Peyer's patch (tissue), 4 donors: ENCODE measurements at regions not wholly inside any gene's neighbourhood (a gene's known extent, or its start where the extent isn't known, plus 50 kb on each side); places are given as distances from the start of the nearest gene placed in this dataset.

Experiments
- DNase-seq, 3 donors: peaks; one replicate each; pipeline ENCODE4 v3.0.0-alpha.2; 2017 to 2019
- H3K27ac ChIP-seq, 4 donors: fragments of 200-600 bp; sonication (generic); one replicate each; pipeline ENCODE4 v1.5.1; 2016 to 2019
- H3K27me3 ChIP-seq, 2 donors: fragments of 200-600 bp; sonication (generic); one replicate each; pipeline ENCODE4 v1.5.1; 2019
- H3K36me3 ChIP-seq, 3 donors: fragments of 200-600 bp; sonication (generic); one replicate each; pipeline ENCODE4 v1.5.1; 2016 to 2019
- H3K4me1 ChIP-seq, 4 donors: fragments of 200-600 bp; sonication (generic); one replicate each; pipeline ENCODE4 v1.5.1; 2016 to 2019
- H3K4me3 ChIP-seq, 4 donors: fragments of 200-600 bp; sonication (generic); 1 replicate in 3 of 4; 2 replicates in 1 of 4; pipeline ENCODE4 v1.5.1; 2016 to 2019; ENCODE audit warnings: mild to moderate bottlenecking in 1 of 4
- H3K9me3 ChIP-seq, 4 donors: fragments of 200-600 bp; sonication (generic); one replicate each; pipeline ENCODE4 v1.5.1; 2016 to 2019; ENCODE audit warnings: mild to moderate bottlenecking in 1 of 4
- POLR2A ChIP-seq, 2 donors: fragments of 450-650 bp; IDR thresholded peaks; one replicate each; pipeline ENCODE4 v1.5.1; 2017; ENCODE audit warnings: antibody characterized with exemption in 2 of 2, mild to moderate bottlenecking in 2 of 2, moderate library complexity in 2 of 2
- TF ChIP-seq, protein P1 (sequence below), 6 experiments: fragments of 450-650 bp in 4 of 6; fragments of 200-600 bp in 2 of 6; sonication (generic) in 1 of 6; IDR thresholded peaks; one replicate each; pipeline ENCODE4 v1.5.1; 2017 to 2019; ENCODE audit warnings: antibody characterized with exemption in 6 of 6, mild to moderate bottlenecking in 3 of 6, moderate library complexity in 1 of 6

DNA sequence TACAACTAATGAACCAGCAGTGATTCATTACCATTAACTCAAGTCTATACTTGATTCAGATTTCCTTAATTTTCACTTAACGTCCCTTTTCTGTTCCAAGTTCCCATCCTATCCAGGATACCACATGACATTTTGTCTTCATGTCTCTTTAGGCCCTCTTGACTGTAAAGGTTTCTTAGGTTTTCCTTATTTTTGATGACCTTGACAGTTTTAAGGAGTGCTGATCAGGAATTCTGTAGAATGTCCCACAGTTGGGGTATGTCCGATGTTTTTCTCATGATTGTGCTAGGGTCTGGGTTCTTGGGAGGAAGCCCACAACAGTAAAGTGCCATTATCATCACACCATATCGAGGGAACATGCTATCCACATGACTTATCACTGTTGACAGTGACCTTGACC, 162.7 kb downstream of the PTPN20 start:
- Histone ChIP-seq H3K4me1 (no peaks in the 10 kb centered on the region), H3K36me3 (no peaks in the 10 kb centered on the region), H3K27ac (no peak overlapping the region), H3K27me3 (no peaks in the 10 kb centered on the region), H3K4me3 (no peak overlapping the region), H3K9me3 (no peaks in the 10 kb centered on the region)
- DNase-seq: no peak
- TF ChIP-seq, protein P1, sequence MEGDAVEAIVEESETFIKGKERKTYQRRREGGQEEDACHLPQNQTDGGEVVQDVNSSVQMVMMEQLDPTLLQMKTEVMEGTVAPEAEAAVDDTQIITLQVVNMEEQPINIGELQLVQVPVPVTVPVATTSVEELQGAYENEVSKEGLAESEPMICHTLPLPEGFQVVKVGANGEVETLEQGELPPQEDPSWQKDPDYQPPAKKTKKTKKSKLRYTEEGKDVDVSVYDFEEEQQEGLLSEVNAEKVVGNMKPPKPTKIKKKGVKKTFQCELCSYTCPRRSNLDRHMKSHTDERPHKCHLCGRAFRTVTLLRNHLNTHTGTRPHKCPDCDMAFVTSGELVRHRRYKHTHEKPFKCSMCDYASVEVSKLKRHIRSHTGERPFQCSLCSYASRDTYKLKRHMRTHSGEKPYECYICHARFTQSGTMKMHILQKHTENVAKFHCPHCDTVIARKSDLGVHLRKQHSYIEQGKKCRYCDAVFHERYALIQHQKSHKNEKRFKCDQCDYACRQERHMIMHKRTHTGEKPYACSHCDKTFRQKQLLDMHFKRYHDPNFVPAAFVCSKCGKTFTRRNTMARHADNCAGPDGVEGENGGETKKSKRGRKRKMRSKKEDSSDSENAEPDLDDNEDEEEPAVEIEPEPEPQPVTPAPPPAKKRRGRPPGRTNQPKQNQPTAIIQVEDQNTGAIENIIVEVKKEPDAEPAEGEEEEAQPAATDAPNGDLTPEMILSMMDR (IDR thresholded peaks at IDR 0.05): no peak
- TF ChIP-seq POLR2A (IDR thresholded peaks at IDR 0.05): no peak

DNA sequence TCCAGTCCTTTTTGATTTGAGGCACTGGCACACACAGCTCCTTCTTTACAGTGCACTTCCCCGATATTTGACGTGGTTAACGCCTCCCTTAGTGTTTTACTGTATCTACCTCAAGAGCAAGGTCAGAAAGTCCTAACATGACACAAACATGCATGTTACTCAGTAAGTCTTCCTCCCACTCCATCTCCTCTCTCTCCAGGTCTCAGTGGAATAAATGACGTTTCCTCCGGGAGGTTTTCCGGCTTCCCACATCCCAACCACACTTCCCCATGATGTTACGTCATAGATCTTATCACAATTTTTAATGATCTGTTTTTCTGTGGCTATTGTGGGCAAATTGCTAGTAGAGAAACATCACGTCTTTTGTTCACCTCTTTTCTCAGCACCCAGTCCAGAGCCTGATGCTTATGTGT, 165.7 kb downstream of the PTPN20 start:
- H3K27ac ChIP-seq: no peak overlapping the region
- no peaks in the 10 kb centered on the region for H3K27me3 ChIP-seq
- no peaks in the 10 kb centered on the region for H3K9me3 ChIP-seq
- no peak overlapping the region for H3K4me3 ChIP-seq
- TF ChIP-seq POLR2A (IDR thresholded peaks at IDR 0.05): no peak
- TF ChIP-seq, protein P1 (IDR thresholded peaks at IDR 0.05): no peak
- no peaks in the 10 kb centered on the region for H3K4me1 ChIP-seq
- H3K36me3 ChIP-seq: no peaks in the 10 kb centered on the region
- DNase-seq: no peak

DNA sequence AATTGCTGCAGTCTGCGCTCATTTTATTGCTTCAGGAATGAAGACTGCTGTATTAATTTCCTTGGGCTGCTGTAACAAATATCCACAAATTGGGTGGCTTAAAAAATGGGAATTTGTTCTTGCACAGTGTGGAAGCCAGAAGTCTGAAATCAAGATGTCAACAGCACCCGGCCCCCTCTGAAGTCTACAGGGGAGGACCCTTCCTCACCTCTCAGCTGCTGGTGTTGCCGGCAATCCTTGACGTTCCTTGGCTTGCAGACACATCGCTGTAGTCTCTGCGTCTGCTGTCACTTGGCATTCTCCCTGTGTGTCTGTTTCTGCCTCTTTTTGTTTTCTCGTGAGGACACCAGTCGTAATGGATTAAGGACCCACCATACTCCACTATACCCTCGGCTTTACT, 166.2 kb downstream of the PTPN20 start:
- H3K36me3 ChIP-seq: no peaks in the 10 kb centered on the region
- H3K4me3 ChIP-seq: no peak overlapping the region
- no peak overlapping the region for H3K27ac ChIP-seq
- DNase-seq: no peak
- no peaks in the 10 kb centered on the region for H3K9me3 ChIP-seq
- no peaks in the 10 kb centered on the region for H3K27me3 ChIP-seq
- no peak for TF ChIP-seq POLR2A (IDR thresholded peaks at IDR 0.05)
- TF ChIP-seq, protein P1 (IDR thresholded peaks at IDR 0.05): no peak
- H3K4me1 ChIP-seq: no peaks in the 10 kb centered on the region

DNA sequence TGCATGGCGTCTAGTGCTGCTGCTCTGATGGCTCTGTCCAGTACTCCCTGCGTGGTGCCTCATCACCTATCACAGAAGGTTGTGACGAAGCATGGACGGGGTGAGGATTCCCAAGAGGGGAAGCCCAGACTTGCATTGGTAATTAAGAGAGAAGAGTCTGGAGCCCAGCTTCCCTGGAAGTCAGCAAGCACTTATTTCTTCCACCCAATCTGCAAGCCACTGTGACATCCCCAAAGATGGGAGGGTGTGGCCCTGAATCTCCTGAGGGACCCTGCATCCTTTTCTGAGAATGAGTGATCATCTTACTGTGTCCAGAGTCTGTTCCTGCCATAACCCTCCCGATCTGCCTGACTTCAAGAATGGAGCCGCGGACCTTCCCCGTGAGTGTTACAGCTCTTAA, 166.7 kb downstream of the PTPN20 start:
- no peak for TF ChIP-seq POLR2A (IDR thresholded peaks at IDR 0.05)
- TF ChIP-seq, protein P1 (IDR thresholded peaks at IDR 0.05): no peak

DNA sequence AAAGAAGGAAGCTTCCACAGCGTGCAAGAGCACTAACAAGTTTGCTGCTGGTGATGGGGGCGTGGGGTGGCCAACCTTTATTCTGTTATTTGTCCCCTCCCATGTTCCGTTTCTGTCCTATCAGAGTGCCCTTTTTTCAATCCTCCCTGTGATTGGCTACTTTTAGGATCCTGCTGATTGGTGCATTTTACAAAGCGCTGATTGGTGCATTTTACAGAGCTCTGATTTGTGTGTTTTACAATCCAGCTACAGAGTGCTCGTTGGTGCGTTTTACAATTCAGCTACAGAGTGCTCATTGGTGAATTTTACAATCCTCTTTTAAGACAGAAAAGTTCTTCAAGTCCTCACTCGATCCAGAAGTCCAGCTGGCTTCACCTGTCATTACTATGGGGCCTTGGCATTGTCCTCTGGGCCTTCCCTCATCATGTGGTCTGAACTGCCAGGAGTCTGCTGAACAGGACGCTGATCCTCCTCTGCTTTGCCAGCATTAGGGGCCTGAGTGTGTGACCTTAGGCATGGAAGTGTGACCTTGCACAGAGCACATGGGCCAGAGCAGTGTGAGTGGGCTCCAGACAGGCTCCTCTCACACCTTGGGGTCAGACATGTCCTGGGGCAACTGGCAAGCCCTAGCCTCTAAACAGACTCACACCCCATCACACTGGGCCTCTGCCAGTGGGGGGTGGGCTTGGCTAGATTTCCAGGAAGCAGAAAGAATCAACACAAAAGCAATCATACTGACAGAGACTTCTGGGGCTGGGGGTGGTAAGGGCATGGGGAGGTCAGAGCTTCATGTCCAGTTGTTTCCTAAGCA, 167.4 kb downstream of the PTPN20 start:
- H3K4me3 ChIP-seq: no peak overlapping the region
- no peak for DNase-seq
- TF ChIP-seq POLR2A (IDR thresholded peaks at IDR 0.05): no peak
- TF ChIP-seq, protein P1 (IDR thresholded peaks at IDR 0.05): no peak

More for the DNA sequence above, 166.7 kb downstream of the PTPN20 start:
- no peaks in the 10 kb centered on the region for H3K9me3 ChIP-seq
- H3K36me3 ChIP-seq: no peaks in the 10 kb centered on the region
- H3K27me3 ChIP-seq: no peaks in the 10 kb centered on the region
- no peak for DNase-seq
- H3K4me3 ChIP-seq: no peak overlapping the region
- no peak overlapping the region for H3K27ac ChIP-seq
- H3K4me1 ChIP-seq: no peaks in the 10 kb centered on the region

More for the DNA sequence above, 167.4 kb downstream of the PTPN20 start:
- Histone ChIP-seq H3K9me3 (no peaks in the 10 kb centered on the region), H3K27ac (no peak overlapping the region), H3K27me3 (no peaks in the 10 kb centered on the region), H3K36me3 (no peaks in the 10 kb centered on the region), H3K4me1 (no peaks in the 10 kb centered on the region)
